Thyroid gland (tissue), 4 donors: ENCODE measurements at regions not wholly inside any gene's neighbourhood (a gene's known extent, or its start where the extent isn't known, plus 50 kb on each side); places are given as distances from the start of the nearest gene placed in this dataset.

ENCODE experiments used
- CTCF ChIP-seq, 6 experiments: fragments of 200-600 bp in 3 of 6; fragments of 450-650 bp in 3 of 6; sonication (generic) in 3 of 6; IDR thresholded peaks; one replicate each; pipeline ENCODE4 v1.5.1; 2016 to 2019; ENCODE audit warnings: antibody characterized with exemption in 6 of 6, mild to moderate bottlenecking in 2 of 6, inconsistent platforms in 1 of 6, moderate library complexity in 1 of 6
- POLR2A ChIP-seq, 2 donors: fragments of 450-650 bp; IDR thresholded peaks; one replicate each; pipeline ENCODE4 v1.6.1; 2017; ENCODE audit warnings: antibody characterized with exemption in 2 of 2, mild to moderate bottlenecking in 2 of 2, moderate library complexity in 1 of 2

- TF ChIP-seq CTCF (IDR thresholded peaks at IDR 0.05) = no peak
- no peak for TF ChIP-seq POLR2A (IDR thresholded peaks at IDR 0.05)
Observed at GRCh38 chr12:125633686-125634085, 568.5 kb downstream of the AACS start.
